IPS DF 19.7 (cell line): ENCODE measurements at regions not wholly inside any gene's neighbourhood (a gene's known extent, or its start where the extent isn't known, plus 50 kb on each side); places are given as distances from the start of the nearest gene placed in this dataset.
"Not testable (repeated sequence)": the region's sequence is repeated elsewhere in the genome, so short reads cannot be mapped to it uniquely, and the experiment has no call there.

Source experiments
- DNase-seq: peaks from one replicate; pipeline ENCODE4 v3.0.0-alpha.2; 2013; ENCODE audit warnings: low read depth, low spot score

GRCh38 chr12:102669056-102669455 lies 188.7 kb upstream of the IGF1 start:
- no peak for DNase-seq

- DNase-seq, result not testable (repeated sequence)
Observed at GRCh38 chr12:102666176-102666575, 185.8 kb upstream of the IGF1 start.

- no peak for DNase-seq
Observed at GRCh38 chr12:102659200-102659911, 179.0 kb upstream of the IGF1 start.

GRCh38 chr12:102653406-102653805 lies 173.0 kb upstream of the IGF1 start:
- no peak for DNase-seq

- DNase-seq, result no peak
Observed at GRCh38 chr12:102652645-102653313, 172.4 kb upstream of the IGF1 start.

GRCh38 chr12:102645968-102646367 lies 165.6 kb upstream of the IGF1 start:
- DNase-seq, result no peak

GRCh38 chr12:102643879-102644575 lies 163.7 kb upstream of the IGF1 start:
- no peak for DNase-seq

GRCh38 chr12:102642199-102642598 lies 161.8 kb upstream of the IGF1 start:
- DNase-seq, result no peak

GRCh38 chr12:102640658-102641057 lies 160.3 kb upstream of the IGF1 start:
- DNase-seq, result not testable (repeated sequence)

GRCh38 chr12:102638777-102639176 lies 158.4 kb upstream of the IGF1 start:
- DNase-seq, result no peak

GRCh38 chr12:102633981-102634605 lies 153.7 kb upstream of the IGF1 start:
- no peak for DNase-seq

GRCh38 chr12:102631274-102631673 lies 150.9 kb upstream of the IGF1 start:
- DNase-seq, result no peak

GRCh38 chr12:102629262-102629888 lies 149.0 kb upstream of the IGF1 start:
- DNase-seq, result no peak

- no peak for DNase-seq
Observed at GRCh38 chr12:102625819-102626218, 145.5 kb upstream of the IGF1 start.

GRCh38 chr12:102622618-102623017 lies 142.3 kb upstream of the IGF1 start:
- DNase-seq, result no peak

- no peak for DNase-seq
Observed at GRCh38 chr12:102618197-102618877, 138.0 kb upstream of the IGF1 start.

GRCh38 chr12:102616692-102617091 lies 136.3 kb upstream of the IGF1 start:
- no peak for DNase-seq

GRCh38 chr12:102611995-102612394 lies 131.6 kb upstream of the IGF1 start:
- DNase-seq, result peak; percentile 20

- DNase-seq, result no peak
Observed at GRCh38 chr12:102609996-102610395, 129.6 kb upstream of the IGF1 start.

- DNase-seq, result no peak
Observed at GRCh38 chr12:102603021-102603420, 122.7 kb upstream of the IGF1 start.

GRCh38 chr12:102602521-102602920 lies 122.2 kb upstream of the IGF1 start:
- no peak for DNase-seq
